IMR-90 (cell line): ENCODE measurements at regions not wholly inside any gene's neighbourhood (a gene's known extent, or its start where the extent isn't known, plus 50 kb on each side); places are given as distances from the start of the nearest gene placed in this dataset.
"Not testable (repeated sequence)": the region's sequence is repeated elsewhere in the genome, so short reads cannot be mapped to it uniquely, and the experiment has no call there.

Experiments used
- ATAC-seq: fragments of 200-7000 bp; cut with Tn5 transposase; 2 replicates; pipeline ENCODE4 v1.9.1; 2020; ENCODE audit warnings: low read depth, mild to moderate bottlenecking, moderate library complexity
- BruUV-seq: library from RNA; stranded (reverse); fragments of 400-500 nt; replicated peaks from 2 replicates; lab custom pipeline; 2021; lab: Mats Ljungman, UMichigan
- CTCF ChIA-PET: fragments of 300-600 bp; formaldehyde crosslinking; extraction: SDS; loops from one replicate; lab custom pipeline; 2021; ENCODE audit warnings: antibody characterized with exemption; lab: Yijun Ruan, JAX
- POLR2A ChIA-PET: fragments of 300-600 bp; sonication (Branson Sonifier 250); formaldehyde crosslinking; loops from one replicate; lab custom pipeline; 2022; ENCODE audit warnings: antibody characterized with exemption; ENCODE audit not compliant: unreplicated experiment; lab: Charles Lee
- DNase-seq: peaks from one replicate; pipeline ENCODE4 v3.0.0; 2013
- H2AFZ ChIP-seq: replicated peaks from 2 replicates; pipeline ENCODE3; 2013; ENCODE audit warnings: low read length, mild to moderate bottlenecking; ENCODE audit not compliant: poor library complexity
- H2AK5ac ChIP-seq: 2 replicates; pipeline ENCODE4 v1.6.1; 2013; ENCODE audit warnings: low read depth, low read length, inconsistent platforms
- H2AK9ac ChIP-seq: replicated peaks from 2 replicates; pipeline ENCODE3; 2013; ENCODE audit warnings: mild to moderate bottlenecking, low read depth, low read length, moderate library complexity; ENCODE audit not compliant: poor library complexity
- H2BK120ac ChIP-seq: 2 replicates; pipeline ENCODE4 v1.6.1; 2013; ENCODE audit warnings: low read depth, low read length, inconsistent platforms
- H2BK15ac ChIP-seq: 3 replicates; pipeline ENCODE4 v1.6.1; 2013; ENCODE audit warnings: low read depth, low read length, inconsistent platforms
- H2BK20ac ChIP-seq: 2 replicates; pipeline ENCODE4 v1.6.1; 2013; ENCODE audit warnings: low read depth, mild to moderate bottlenecking, inconsistent platforms, low read length, moderate library complexity
- H2BK5ac ChIP-seq: 2 replicates; pipeline ENCODE4 v1.6.1; 2013; ENCODE audit warnings: mild to moderate bottlenecking, low read depth, low read length, inconsistent platforms; ENCODE audit not compliant: poor library complexity, severe bottlenecking
- H3K14ac ChIP-seq: replicated peaks from 2 replicates; pipeline ENCODE4 v1.6.1; 2013; ENCODE audit warnings: low read depth, low read length, inconsistent platforms
- H3K18ac ChIP-seq: 2 replicates; pipeline ENCODE4 v1.6.1; 2013; ENCODE audit warnings: low read depth, low read length, control low read depth
- H3K23ac ChIP-seq: 2 replicates; pipeline ENCODE4 v1.6.1; 2013; ENCODE audit warnings: low read depth, low read length, inconsistent platforms
- H3K27ac ChIP-seq: 2 replicates; pipeline ENCODE4 v1.5.1; 2013; ENCODE audit warnings: mild to moderate bottlenecking, control low read depth, low read length; ENCODE audit not compliant: insufficient read depth
- H3K27me3 ChIP-seq: 2 replicates; pipeline ENCODE4 v1.6.1; 2013; ENCODE audit warnings: low read length; ENCODE audit not compliant: control insufficient read depth, insufficient read depth
- H3K36me3 ChIP-seq: 2 replicates; pipeline ENCODE4 v1.6.1; 2013; ENCODE audit warnings: low read length, mixed read lengths; ENCODE audit not compliant: control insufficient read depth, insufficient read depth
- H3K4ac ChIP-seq: 2 replicates; pipeline ENCODE4 v1.6.1; 2013; ENCODE audit warnings: low read depth, low read length, inconsistent platforms
- H3K4me1 ChIP-seq: 2 replicates; pipeline ENCODE4 v1.6.1; 2013; ENCODE audit warnings: low read length, mixed read lengths; ENCODE audit not compliant: control insufficient read depth, insufficient read depth
- H3K4me2 ChIP-seq: 2 replicates; pipeline ENCODE4 v1.6.1; 2013; ENCODE audit warnings: low read depth, mild to moderate bottlenecking, control low read depth, low read length, moderate library complexity
- H3K4me3 ChIP-seq: 2 replicates; pipeline ENCODE4 v1.5.1; 2013; ENCODE audit warnings: low read depth, mild to moderate bottlenecking, control low read depth, low read length, moderate library complexity; ENCODE audit not compliant: insufficient read depth
- H3K56ac ChIP-seq: 2 replicates; pipeline ENCODE4 v1.6.1; 2013; ENCODE audit warnings: low read length, inconsistent platforms; ENCODE audit not compliant: insufficient read depth; ENCODE audit errors: extremely low read depth
- H3K79me1 ChIP-seq, 2 experiments: 2 replicates each; pipeline ENCODE4 v1.6.1; 2013; ENCODE audit warnings: low read length in 2 of 2, inconsistent platforms in 1 of 2, low read depth in 1 of 2
- H3K9ac ChIP-seq: 2 replicates; pipeline ENCODE4 v1.6.1; 2013; ENCODE audit warnings: low read depth, low read length, control low read depth
- H3K9me1 ChIP-seq: 2 replicates; pipeline ENCODE4 v1.6.1; 2013; ENCODE audit warnings: low read length, inconsistent platforms; ENCODE audit not compliant: insufficient read depth
- H3K9me3 ChIP-seq: 2 replicates; pipeline ENCODE4 v1.6.1; 2013; ENCODE audit warnings: low read length; ENCODE audit not compliant: control insufficient read depth, insufficient read depth
- H4K20me1 ChIP-seq: 2 replicates; pipeline ENCODE4 v1.6.1; 2013; ENCODE audit warnings: low read length, inconsistent platforms; ENCODE audit not compliant: insufficient read depth
- H4K5ac ChIP-seq: 2 replicates; pipeline ENCODE4 v1.6.1; 2013; ENCODE audit warnings: mild to moderate bottlenecking, low read depth, low read length, control low read depth
- H4K8ac ChIP-seq, 2 experiments: 2 replicates each; pipeline ENCODE4 v1.6.1; 2013; ENCODE audit warnings: low read depth in 2 of 2, low read length in 2 of 2, control low read depth in 1 of 2, inconsistent platforms in 1 of 2
- H4K91ac ChIP-seq: 2 replicates; pipeline ENCODE4 v1.6.1; 2013; ENCODE audit warnings: low read depth, low read length, inconsistent platforms; ENCODE audit not compliant: insufficient read depth
- WGBS, 2 experiments: methylation state at CpG; one replicate each; pipeline versions ENCODE4 v1.1.5 to v1.1.7; 2013; ENCODE audit warnings: missing lambda C conversion rate in 2 of 2; ENCODE audit not compliant: insufficient read length in 1 of 2; ENCODE audit errors: extremely low coverage in 2 of 2; 5-methylcytosine and 5-hydroxymethylcytosine counted together
- dilution Hi-C: fragments of 300-500 bp; cut with HindIII; formaldehyde crosslinking; loops from one replicate; pipeline ENCODE4 v1.14.3; 2018; ENCODE audit warnings: low sequenced_read_pairs; ENCODE audit not compliant: unreplicated experiment
- in situ Hi-C: fragments of 300-500 bp; cut with MboI; formaldehyde crosslinking; loops from 3 replicates; pipeline ENCODE4 v1.14.3; 2019; ENCODE audit warnings: low sequenced_read_pairs, inconsistent platforms, mixed read lengths
- intact Hi-C: fragments of 100-400 bp; cut with micrococcal nuclease; formaldehyde crosslinking; loops from 2 replicates; pipeline ENCODE4 v1.10.0; 2022

DNA sequence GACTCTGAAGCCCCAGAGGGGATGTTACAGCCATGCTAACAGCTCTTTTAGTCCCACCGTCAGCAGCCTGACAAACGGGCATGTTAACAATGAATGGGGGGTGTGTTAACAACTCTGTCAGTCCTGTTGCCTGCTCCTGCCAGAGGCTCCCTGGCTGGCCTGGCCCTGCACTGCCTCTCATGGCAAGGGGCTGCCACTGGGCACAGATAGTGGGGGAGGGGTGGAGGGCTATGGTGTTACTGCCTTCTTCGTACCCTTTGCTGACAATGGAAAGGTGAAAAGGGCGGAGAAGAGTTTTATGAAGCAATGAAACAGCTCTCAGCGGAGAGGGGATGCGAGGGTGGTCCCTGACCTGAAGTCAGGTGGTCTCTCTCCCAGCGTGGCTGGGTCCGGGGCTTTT is 125.9 kb upstream of the ZNF658 start:
- H3K14ac ChIP-seq, H3K9ac ChIP-seq, CTCF ChIA-PET, H2BK5ac ChIP-seq, intact Hi-C loops, H2AK5ac ChIP-seq, ATAC-seq, H3K56ac ChIP-seq, H3K9me1 ChIP-seq, DNase-seq, H4K20me1 ChIP-seq, H3K18ac ChIP-seq, BruUV-seq, H4K91ac ChIP-seq, POLR2A ChIA-PET, H3K27ac ChIP-seq, H3K79me1 ChIP-seq, H2AFZ ChIP-seq, H3K4ac ChIP-seq, H3K36me3 ChIP-seq, H3K4me3 ChIP-seq, H3K23ac ChIP-seq, H3K4me2 ChIP-seq, dilution Hi-C loops, H2AK9ac ChIP-seq, H3K4me1 ChIP-seq, H4K5ac ChIP-seq, in situ Hi-C loops, H2BK120ac ChIP-seq, H3K9me3 ChIP-seq, H2BK20ac ChIP-seq, H4K8ac ChIP-seq, H2BK15ac ChIP-seq, H3K27me3 ChIP-seq: not testable (repeated sequence)
- no CpG with 5 or more reads among the region's 8 CpGs for WGBS, 2 experiments

DNA sequence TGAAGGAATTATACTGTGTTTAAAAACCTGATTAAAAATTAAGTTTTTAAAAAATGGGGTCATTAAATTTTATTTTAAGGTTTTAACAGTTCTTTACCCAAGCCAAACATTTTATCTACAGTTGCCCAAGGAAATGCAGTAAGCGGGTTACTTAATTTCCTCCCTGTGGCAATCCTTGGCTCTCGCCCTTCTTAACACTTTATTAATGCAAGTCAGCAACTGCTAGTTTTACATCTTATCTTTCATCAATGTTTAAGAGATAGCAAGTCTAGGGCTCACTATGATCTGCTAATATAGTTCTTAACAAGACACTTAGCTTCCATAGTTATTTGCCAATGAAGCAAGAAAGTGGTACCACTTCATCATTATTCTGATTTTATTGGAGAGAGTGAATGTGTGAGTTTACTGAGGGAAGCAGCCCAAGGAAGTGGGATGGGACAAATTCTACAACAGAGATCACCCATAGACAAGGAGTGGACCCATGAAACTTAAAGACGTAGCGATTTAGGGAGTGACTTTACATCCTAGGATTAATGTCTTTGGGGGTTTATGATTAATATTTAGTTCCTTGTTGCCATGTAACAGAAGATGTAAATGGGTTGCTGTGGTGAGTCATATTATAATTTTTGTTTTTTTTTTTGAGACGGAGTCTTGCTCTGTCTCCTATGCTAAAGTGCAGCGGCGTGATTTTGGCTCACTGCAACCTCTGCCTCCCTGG is 120.4 kb upstream of the ZNF658 start:
- intact Hi-C loops, H4K8ac ChIP-seq, H3K9me3 ChIP-seq, H4K20me1 ChIP-seq, H2BK20ac ChIP-seq, H3K14ac ChIP-seq, H3K4me1 ChIP-seq, H3K27me3 ChIP-seq, H3K56ac ChIP-seq, POLR2A ChIA-PET, H2BK5ac ChIP-seq, H3K79me1 ChIP-seq, in situ Hi-C loops, CTCF ChIA-PET, H3K36me3 ChIP-seq, H3K9me1 ChIP-seq, H3K18ac ChIP-seq, H3K9ac ChIP-seq, H3K4me2 ChIP-seq, H2AK9ac ChIP-seq, H2BK15ac ChIP-seq, DNase-seq, H3K4ac ChIP-seq, ATAC-seq, BruUV-seq, H3K4me3 ChIP-seq, H3K27ac ChIP-seq, H2AK5ac ChIP-seq, H4K91ac ChIP-seq, H2AFZ ChIP-seq, H4K5ac ChIP-seq, dilution Hi-C loops, H2BK120ac ChIP-seq, H3K23ac ChIP-seq: not testable (repeated sequence)
- WGBS, 2 experiments, result no CpG with 5 or more reads among the region's 7 CpGs
